Prostate gland (tissue), 2 donors: ENCODE measurements at regions not wholly inside any gene's neighbourhood (a gene's known extent, or its start where the extent isn't known, plus 50 kb on each side); places are given as distances from the start of the nearest gene placed in this dataset.
A peak's percentile ranks its signal among the peaks of the same experiment; 100 is the strongest.

Experiments used
- DNase-seq: peaks from one replicate; pipeline ENCODE4 v3.0.0-alpha.2; 2019; ENCODE audit warnings: low spot score
- H3K27ac ChIP-seq, 2 donors: fragments of 200-600 bp; sonication (generic); 2 replicates each; pipeline ENCODE4 v1.5.1; 2017 to 2019
- H3K27me3 ChIP-seq: fragments of 200-600 bp; sonication (generic); replicated peaks from 2 replicates; pipeline ENCODE4 v1.5.1; 2019; ENCODE audit not compliant: insufficient read depth
- H3K36me3 ChIP-seq, 2 donors: fragments of 200-600 bp; sonication (generic); 1 replicate in 1 of 2; 2 replicates in 1 of 2; pipeline versions ENCODE4 v1.5.1 to v1.8.1; 2017 to 2019
- H3K4me1 ChIP-seq: fragments of 200-600 bp; sonication (generic); replicated peaks from 2 replicates; pipeline ENCODE4 v1.5.1; 2019
- H3K4me3 ChIP-seq, 2 donors: fragments of 200-600 bp; sonication (generic); 2 replicates each; pipeline ENCODE4 v1.5.1; 2017 to 2019
- H3K9me3 ChIP-seq: fragments of 200-600 bp; sonication (generic); 2 replicates; pipeline ENCODE4 v1.5.1; 2017
- POLR2A ChIP-seq: fragments of 450-650 bp; IDR thresholded peaks from one replicate; pipeline ENCODE4 v1.6.1; 2016; ENCODE audit warnings: antibody characterized with exemption, mild to moderate bottlenecking
- POLR2AphosphoS5 ChIP-seq: sonication (generic); formaldehyde crosslinking; IDR thresholded peaks from one replicate; pipeline ENCODE4 v1.6.1; 2017; ENCODE audit warnings: antibody characterized with exemption
- WGBS: methylation state at CpG from one replicate; pipeline ENCODE4 v1.1.5; 2018; 5-methylcytosine and 5-hydroxymethylcytosine counted together
- intact Hi-C: fragments of 100-400 bp; cut with DNase I; formaldehyde crosslinking; loops from one replicate; pipeline ENCODE4 v1.14.2; 2022
- TF ChIP-seq, protein P1 (sequence below), 4 experiments: fragments of 200-600 bp in 2 of 4; fragments of 450-650 bp in 2 of 4; sonication (generic) in 2 of 4; IDR thresholded peaks; 1 replicate in 3 of 4; 2 replicates in 1 of 4; pipeline ENCODE4 v1.5.1; 2016 to 2019; ENCODE audit warnings: antibody characterized with exemption in 4 of 4, mild to moderate bottlenecking in 2 of 4, moderate library complexity in 2 of 4

DNA sequence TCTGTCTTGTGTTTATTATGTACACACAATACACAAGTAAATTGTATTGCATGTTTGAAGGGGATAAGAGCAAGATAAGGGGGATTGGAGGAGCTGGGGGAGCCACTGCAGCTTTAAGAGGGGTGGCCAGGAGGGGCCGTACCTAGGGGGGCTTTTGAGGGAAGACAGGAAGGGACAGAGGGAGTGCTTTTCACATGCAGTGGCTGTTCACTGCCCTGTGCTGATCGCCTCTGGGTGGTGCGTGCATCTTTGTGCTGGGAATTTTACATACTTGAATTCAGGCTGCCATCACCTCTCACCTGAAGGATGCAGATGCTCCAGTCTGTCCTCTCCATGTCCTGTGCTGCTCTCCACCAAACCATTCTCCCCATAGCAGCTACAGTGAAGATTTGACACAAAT, 179.5 kb downstream of the PTPRU start:
- TF ChIP-seq POLR2AphosphoS5 (no peak), POLR2A (no peak)
- TF ChIP-seq, protein P1, sequence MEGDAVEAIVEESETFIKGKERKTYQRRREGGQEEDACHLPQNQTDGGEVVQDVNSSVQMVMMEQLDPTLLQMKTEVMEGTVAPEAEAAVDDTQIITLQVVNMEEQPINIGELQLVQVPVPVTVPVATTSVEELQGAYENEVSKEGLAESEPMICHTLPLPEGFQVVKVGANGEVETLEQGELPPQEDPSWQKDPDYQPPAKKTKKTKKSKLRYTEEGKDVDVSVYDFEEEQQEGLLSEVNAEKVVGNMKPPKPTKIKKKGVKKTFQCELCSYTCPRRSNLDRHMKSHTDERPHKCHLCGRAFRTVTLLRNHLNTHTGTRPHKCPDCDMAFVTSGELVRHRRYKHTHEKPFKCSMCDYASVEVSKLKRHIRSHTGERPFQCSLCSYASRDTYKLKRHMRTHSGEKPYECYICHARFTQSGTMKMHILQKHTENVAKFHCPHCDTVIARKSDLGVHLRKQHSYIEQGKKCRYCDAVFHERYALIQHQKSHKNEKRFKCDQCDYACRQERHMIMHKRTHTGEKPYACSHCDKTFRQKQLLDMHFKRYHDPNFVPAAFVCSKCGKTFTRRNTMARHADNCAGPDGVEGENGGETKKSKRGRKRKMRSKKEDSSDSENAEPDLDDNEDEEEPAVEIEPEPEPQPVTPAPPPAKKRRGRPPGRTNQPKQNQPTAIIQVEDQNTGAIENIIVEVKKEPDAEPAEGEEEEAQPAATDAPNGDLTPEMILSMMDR (IDR thresholded peaks at IDR 0.05), result no peak
- Histone ChIP-seq H3K4me3 (no peak overlapping the region), H3K27me3 (no peaks in the 10 kb centered on the region), H3K9me3 (no peaks in the 10 kb centered on the region), H3K27ac (no peak overlapping the region), H3K4me1 (no peaks in the 10 kb centered on the region), H3K36me3 (no peaks in the 10 kb centered on the region)
- intact Hi-C loops, result no loop called here
- WGBS, result 44% methylated on average over 3 of the region's 3 CpGs
- no peak for DNase-seq

DNA sequence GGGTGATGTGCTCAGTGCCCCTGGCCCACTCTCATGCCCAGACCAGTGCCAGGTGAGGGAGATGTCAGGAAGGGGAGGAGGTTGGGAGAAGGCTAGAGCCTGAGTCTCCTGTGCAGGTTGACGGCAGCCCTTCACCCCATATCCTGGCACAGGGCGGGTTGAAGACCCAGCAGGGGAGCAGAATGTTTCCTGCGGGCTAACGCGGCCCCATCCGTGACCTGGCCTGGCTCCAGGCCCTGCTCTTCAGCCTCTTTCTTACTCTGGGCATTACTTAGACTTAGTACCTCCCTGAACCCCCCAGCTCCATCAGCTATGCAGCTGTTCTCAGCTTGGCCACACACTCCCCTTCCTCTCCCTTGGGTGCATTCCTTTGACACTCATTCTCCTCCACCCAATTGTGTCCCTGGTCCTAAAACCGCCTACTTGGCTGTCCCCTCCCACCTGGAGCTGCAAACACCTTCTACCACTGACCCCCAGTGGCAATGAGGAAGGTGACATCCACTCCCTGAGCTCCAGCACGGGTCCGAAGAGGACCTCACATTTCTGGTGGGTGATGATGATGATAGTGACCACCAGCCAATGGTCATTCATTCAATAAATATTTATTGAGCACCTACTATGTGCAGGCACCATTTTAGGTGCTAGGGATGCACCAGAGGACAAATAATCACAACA, 179.0 kb downstream of the PTPRU start:
- 53% methylated on average over 9 of the region's 9 CpGs for WGBS
- TF ChIP-seq, protein P1 (IDR thresholded peaks at IDR 0.05), result peak in 1 of 4 experiments; percentile 42
- TF ChIP-seq POLR2A, result no peak
- Histone ChIP-seq H3K9me3 (no peaks in the 10 kb centered on the region), H3K27ac (no peak overlapping the region), H3K36me3 (no peaks in the 10 kb centered on the region), H3K27me3 (no peaks in the 10 kb centered on the region), H3K4me1 (no peaks in the 10 kb centered on the region), H3K4me3 (no peak overlapping the region)
- intact Hi-C loops, result no loop called here
- no peak for DNase-seq

DNA sequence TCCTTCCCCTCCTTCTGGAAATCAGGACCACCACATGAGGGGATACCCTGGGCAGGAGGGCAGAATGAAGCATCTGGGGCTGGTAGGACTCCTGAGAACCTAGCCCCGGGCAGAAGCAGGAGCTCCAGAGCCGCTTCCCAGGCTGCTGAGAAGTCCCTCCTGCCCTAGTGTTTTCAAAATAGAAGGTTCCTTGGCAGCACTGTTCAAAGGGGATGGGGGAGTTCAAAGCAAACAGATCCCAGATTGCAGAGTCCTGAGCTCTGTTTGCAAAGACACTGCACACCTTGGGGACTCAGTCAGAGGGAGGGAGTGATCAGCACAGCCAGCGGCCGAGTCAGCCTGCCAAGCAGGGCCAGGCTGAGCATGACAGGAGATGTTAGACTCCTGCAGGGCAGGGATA, 177.8 kb downstream of the PTPRU start:
- Histone ChIP-seq H3K4me3 (no peak overlapping the region), H3K27me3 (no peaks in the 10 kb centered on the region), H3K36me3 (no peaks in the 10 kb centered on the region), H3K4me1 (no peaks in the 10 kb centered on the region), H3K9me3 (no peaks in the 10 kb centered on the region), H3K27ac (no peak overlapping the region)
- no peak for DNase-seq
- TF ChIP-seq POLR2AphosphoS5 (no peak), POLR2A (no peak)
- TF ChIP-seq, protein P1 (IDR thresholded peaks at IDR 0.05), result no peak
- intact Hi-C loops, result no loop called here
- WGBS, result 26% methylated on average over 4 of the region's 4 CpGs

DNA sequence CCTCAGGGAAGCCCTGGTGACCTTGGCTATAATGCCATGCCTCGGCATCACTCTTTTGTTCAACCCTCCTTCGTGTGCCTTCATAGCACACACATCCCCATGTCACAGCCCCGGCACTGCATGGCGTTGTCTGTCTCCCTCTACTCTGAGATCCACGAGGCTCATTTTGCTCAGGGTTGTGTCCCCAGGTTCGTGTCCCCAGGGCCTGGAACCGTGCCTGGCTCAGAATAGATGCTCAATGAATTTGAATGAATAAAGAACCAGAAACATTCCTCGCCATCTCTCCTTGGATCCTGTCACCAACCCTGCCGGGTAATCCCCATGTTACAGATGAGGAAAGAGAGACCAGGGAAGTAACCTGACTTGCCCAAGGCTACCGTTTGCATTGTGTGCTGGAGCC, 177.3 kb downstream of the PTPRU start:
- H3K9me3 ChIP-seq, result no peaks in the 10 kb centered on the region
- TF ChIP-seq POLR2AphosphoS5 (no peak), POLR2A (no peak)
- TF ChIP-seq, protein P1 (IDR thresholded peaks at IDR 0.05), result no peak
- 67% methylated on average over 10 of the region's 10 CpGs for WGBS
- intact Hi-C loops, result no loop called here
- H3K36me3 ChIP-seq, result no peaks in the 10 kb centered on the region
- no peaks in the 10 kb centered on the region for H3K27me3 ChIP-seq
- H3K4me1 ChIP-seq, result no peaks in the 10 kb centered on the region
- no peak overlapping the region for H3K4me3 ChIP-seq
- H3K27ac ChIP-seq, result no peak overlapping the region
- no peak for DNase-seq

DNA sequence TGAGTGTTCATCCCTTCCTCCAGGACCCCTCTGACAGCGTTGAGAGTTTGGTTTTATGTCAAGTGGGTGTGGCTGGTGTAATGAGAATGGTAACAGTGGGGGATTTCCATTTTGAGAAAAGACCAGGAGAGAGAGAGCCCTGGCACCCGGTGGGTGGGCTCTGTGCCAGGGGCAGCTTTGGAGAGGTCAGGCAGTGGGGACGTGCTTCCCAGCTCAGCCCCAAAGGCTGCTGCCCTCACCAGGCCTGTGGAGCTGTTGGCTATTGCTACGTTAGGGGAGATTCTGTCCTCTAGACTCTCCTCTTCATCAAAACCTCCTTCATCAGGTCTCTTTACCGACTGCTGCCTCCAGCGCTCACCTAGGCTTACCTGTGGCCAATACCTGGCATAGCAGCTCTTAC, 176.3 kb downstream of the PTPRU start:
- no peaks in the 10 kb centered on the region for H3K9me3 ChIP-seq
- intact Hi-C loops, result no loop called here
- WGBS, result 45% methylated on average over 6 of the region's 6 CpGs
- no peak overlapping the region for H3K4me3 ChIP-seq
- no peak for TF ChIP-seq POLR2A
- no peak for TF ChIP-seq POLR2AphosphoS5
- TF ChIP-seq, protein P1 (IDR thresholded peaks at IDR 0.05), result no peak
- H3K27me3 ChIP-seq, result no peaks in the 10 kb centered on the region
- H3K27ac ChIP-seq, result no peak overlapping the region
- no peaks in the 10 kb centered on the region for H3K4me1 ChIP-seq
- H3K36me3 ChIP-seq, result no peaks in the 10 kb centered on the region
- no peak for DNase-seq
